NCI-H2227 (cell line): ENCODE measurements at regions not wholly inside any gene's neighbourhood (a gene's known extent, or its start where the extent isn't known, plus 50 kb on each side); places are given as distances from the start of the nearest gene placed in this dataset.
"Not testable (repeated sequence)": the region's sequence is repeated elsewhere in the genome, so short reads cannot be mapped to it uniquely, and the experiment has no call there.

Source experiments
- DNase-seq: peaks from one replicate; lab custom pipeline; 2025; ENCODE audit not compliant: unreplicated experiment; lab: John Stamatoyannopoulos, UW

GRCh38 chr22:49698616-49699015, 129.1 kb downstream of the BRD1 start:
- not testable (repeated sequence) for DNase-seq

GRCh38 chr22:49697047-49697446, 130.6 kb downstream of the BRD1 start:
- no peak for DNase-seq

- DNase-seq: no peak
Measured at GRCh38 chr22:49694462-49695260, 133.0 kb downstream of the BRD1 start.

GRCh38 chr22:49693848-49694247, 133.8 kb downstream of the BRD1 start:
- no peak for DNase-seq

- DNase-seq: no peak
Measured at GRCh38 chr22:49693416-49693815, 134.3 kb downstream of the BRD1 start.

- DNase-seq: no peak
Measured at GRCh38 chr22:49692499-49693225, 135.0 kb downstream of the BRD1 start.

- no peak for DNase-seq
Measured at GRCh38 chr22:49691256-49691655, 136.4 kb downstream of the BRD1 start.

GRCh38 chr22:49690454-49690853, 137.2 kb downstream of the BRD1 start:
- no peak for DNase-seq

- no peak for DNase-seq
Measured at GRCh38 chr22:49689858-49690257, 137.8 kb downstream of the BRD1 start.

- no peak for DNase-seq
Measured at GRCh38 chr22:49689255-49689770, 138.4 kb downstream of the BRD1 start.

GRCh38 chr22:49688516-49689254, 139.0 kb downstream of the BRD1 start:
- no peak for DNase-seq

GRCh38 chr22:49687786-49688515, 139.7 kb downstream of the BRD1 start:
- DNase-seq: no peak

- DNase-seq: no peak
Measured at GRCh38 chr22:49687333-49687732, 140.3 kb downstream of the BRD1 start.

- DNase-seq: no peak
Measured at GRCh38 chr22:49686495-49687219, 141.0 kb downstream of the BRD1 start.

- DNase-seq: no peak
Measured at GRCh38 chr22:49685686-49686085, 142.0 kb downstream of the BRD1 start.

- no peak for DNase-seq
Measured at GRCh38 chr22:49685116-49685515, 142.6 kb downstream of the BRD1 start.

GRCh38 chr22:49683032-49683431, 144.6 kb downstream of the BRD1 start:
- no peak for DNase-seq

GRCh38 chr22:49680819-49681218, 146.9 kb downstream of the BRD1 start:
- DNase-seq: not testable (repeated sequence)

GRCh38 chr22:49678842-49679170, 148.9 kb downstream of the BRD1 start:
- no peak for DNase-seq

- no peak for DNase-seq
Measured at GRCh38 chr22:49678137-49678841, 149.4 kb downstream of the BRD1 start.
